Left lung (tissue), 4 donors: ENCODE measurements at regions not wholly inside any gene's neighbourhood (a gene's known extent, or its start where the extent isn't known, plus 50 kb on each side); places are given as distances from the start of the nearest gene placed in this dataset.

ENCODE experiments used
- ATAC-seq: fragments of 200-7000 bp; cut with Tn5 transposase; one replicate; pipeline ENCODE4 v1.9.1; 2020; ENCODE audit warnings: moderate library complexity
- DNase-seq, 4 donors: peaks; one replicate each; pipeline ENCODE4 v3.0.0-alpha.2; 2013 to 2020
- H3K27ac ChIP-seq, 2 donors: fragments of 200-600 bp; sonication (generic) in 1 of 2; one replicate each; pipeline versions ENCODE4 v1.5.0 to v1.8.0; 2020 to 2021
- H3K27me3 ChIP-seq, 2 donors: fragments of 200-600 bp; sonication (generic) in 1 of 2; one replicate each; pipeline versions ENCODE4 v1.5.0 to v1.8.0; 2020 to 2021
- H3K36me3 ChIP-seq, 2 donors: fragments of 200-600 bp; sonication (generic) in 1 of 2; one replicate each; pipeline versions ENCODE4 v1.5.0 to v1.8.0; 2020 to 2021
- H3K4me1 ChIP-seq, 2 donors: fragments of 200-600 bp; one replicate each; pipeline ENCODE4 v1.8.0; 2021
- H3K4me3 ChIP-seq, 2 donors: fragments of 200-600 bp; sonication (generic) in 1 of 2; one replicate each; pipeline versions ENCODE4 v1.5.0 to v1.8.0; 2020 to 2021; ENCODE audit warnings: mild to moderate bottlenecking in 1 of 2
- H3K9me3 ChIP-seq, 2 donors: fragments of 200-600 bp; sonication (generic) in 1 of 2; one replicate each; pipeline versions ENCODE4 v1.5.0 to v1.8.0; 2020 to 2021
- intact Hi-C, 2 donors: fragments of 100-400 bp; cut with DNase I; formaldehyde crosslinking; loops; one replicate each; pipeline versions ENCODE4 v1.11.2 to v1.14.2; 2022
- TF ChIP-seq, protein P1 (sequence below), 2 donors: fragments of 200-600 bp; sonication (generic) in 1 of 2; IDR thresholded peaks; one replicate each; pipeline versions ENCODE4 v1.5.0 to v1.8.0; 2021; ENCODE audit warnings: antibody characterized with exemption in 2 of 2
- donor health status: DM: no; HTN: yes; CAD: no.
- donor health status: DM: no; HTN: no; CAD: no.

DNA sequence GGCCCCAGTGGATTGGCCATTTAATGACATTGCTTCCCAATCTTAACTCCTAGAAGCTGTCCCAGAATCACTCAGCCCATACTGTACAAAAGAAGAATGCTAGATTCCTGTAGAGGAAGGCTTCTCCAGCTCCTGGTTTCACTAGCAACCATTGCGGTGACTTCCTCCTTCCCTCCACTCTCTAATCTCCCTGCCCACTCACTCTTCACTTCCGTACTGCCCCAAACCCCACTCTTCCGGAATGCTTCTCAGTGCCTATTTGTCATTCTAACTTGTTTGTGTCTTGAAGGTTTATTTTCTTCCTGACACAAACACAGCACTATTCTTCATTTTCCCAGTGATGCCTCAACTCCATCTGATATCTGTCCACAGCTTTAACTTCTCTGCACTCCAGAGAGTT, 97.1 kb upstream of the SPATA16 start:
- DNase-seq, result no peak
- no peaks in the 10 kb centered on the region for H3K36me3 ChIP-seq

DNA sequence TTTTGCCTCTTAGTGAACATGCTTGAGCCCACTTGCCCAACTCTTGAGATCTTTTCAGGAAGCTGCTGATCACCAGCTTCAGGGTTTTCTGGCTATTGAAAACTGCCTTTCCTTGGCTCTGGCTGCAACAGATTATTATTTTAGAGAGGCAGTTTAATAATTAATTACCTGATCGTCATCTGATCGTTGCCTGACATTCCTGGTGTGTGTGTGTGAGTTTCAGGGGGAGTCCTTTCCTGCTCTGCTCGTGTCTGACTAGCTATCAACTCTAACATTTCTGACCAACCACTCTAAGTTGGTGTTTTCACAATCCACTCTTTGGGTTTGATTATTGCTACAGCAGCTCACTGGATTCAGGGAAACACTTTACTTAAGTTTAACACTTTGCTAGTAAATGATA, 84.3 kb upstream of the SPATA16 start:
- intact Hi-C loops, result no loop called here
- Histone ChIP-seq H3K4me3 (no peak overlapping the region), H3K4me1 (no peaks in the 10 kb centered on the region), H3K9me3 (peaks cover 0 to 4% of the 10 kb centered on the region in 2 donors), H3K27me3 (no peaks in the 10 kb centered on the region), H3K36me3 (no peaks in the 10 kb centered on the region), H3K27ac (no peak overlapping the region)
- TF ChIP-seq, protein P1, sequence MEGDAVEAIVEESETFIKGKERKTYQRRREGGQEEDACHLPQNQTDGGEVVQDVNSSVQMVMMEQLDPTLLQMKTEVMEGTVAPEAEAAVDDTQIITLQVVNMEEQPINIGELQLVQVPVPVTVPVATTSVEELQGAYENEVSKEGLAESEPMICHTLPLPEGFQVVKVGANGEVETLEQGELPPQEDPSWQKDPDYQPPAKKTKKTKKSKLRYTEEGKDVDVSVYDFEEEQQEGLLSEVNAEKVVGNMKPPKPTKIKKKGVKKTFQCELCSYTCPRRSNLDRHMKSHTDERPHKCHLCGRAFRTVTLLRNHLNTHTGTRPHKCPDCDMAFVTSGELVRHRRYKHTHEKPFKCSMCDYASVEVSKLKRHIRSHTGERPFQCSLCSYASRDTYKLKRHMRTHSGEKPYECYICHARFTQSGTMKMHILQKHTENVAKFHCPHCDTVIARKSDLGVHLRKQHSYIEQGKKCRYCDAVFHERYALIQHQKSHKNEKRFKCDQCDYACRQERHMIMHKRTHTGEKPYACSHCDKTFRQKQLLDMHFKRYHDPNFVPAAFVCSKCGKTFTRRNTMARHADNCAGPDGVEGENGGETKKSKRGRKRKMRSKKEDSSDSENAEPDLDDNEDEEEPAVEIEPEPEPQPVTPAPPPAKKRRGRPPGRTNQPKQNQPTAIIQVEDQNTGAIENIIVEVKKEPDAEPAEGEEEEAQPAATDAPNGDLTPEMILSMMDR (IDR thresholded peaks at IDR 0.05), result no peak
- DNase-seq (no peak), ATAC-seq (no peak)

More for the DNA sequence above, 97.1 kb upstream of the SPATA16 start:
- Histone ChIP-seq H3K27me3 (no peaks in the 10 kb centered on the region), H3K4me1 (no peaks in the 10 kb centered on the region), H3K9me3 (no peaks in the 10 kb centered on the region), H3K27ac (no peak overlapping the region), H3K4me3 (no peak overlapping the region)
- TF ChIP-seq, protein P1 (IDR thresholded peaks at IDR 0.05), result no peak
- ATAC-seq, result no peak
- intact Hi-C loops, result no loop called here

DNA sequence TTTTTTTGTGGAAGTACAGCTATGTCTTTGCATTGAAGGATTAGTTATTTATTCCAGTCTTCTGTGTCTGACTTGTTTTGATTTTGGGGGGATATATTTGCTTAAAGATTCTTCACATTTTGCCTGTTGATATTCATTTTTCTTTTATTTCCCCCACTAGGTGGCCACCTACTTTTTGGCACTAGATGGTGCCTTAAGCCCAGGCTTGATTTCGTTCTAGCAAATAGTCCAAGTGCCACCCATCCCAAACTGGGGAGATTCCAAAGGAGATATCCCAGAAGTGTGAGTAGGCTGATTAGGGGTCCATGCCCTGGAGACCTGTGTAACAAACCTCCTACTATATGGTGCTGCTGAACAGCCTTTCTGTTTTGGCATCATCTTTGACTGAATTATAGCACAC, 80.0 kb upstream of the SPATA16 start:
- DNase-seq (no peak), ATAC-seq (no peak)
- intact Hi-C loops, result no loop called here
- no peak overlapping the region for H3K4me3 ChIP-seq
- no peaks in the 10 kb centered on the region for H3K27me3 ChIP-seq
- H3K9me3 ChIP-seq, result peaks cover 0 to 10% of the 10 kb centered on the region in 2 donors
- TF ChIP-seq, protein P1 (IDR thresholded peaks at IDR 0.05), result peak in 1 of 2 donors; percentile 11
- no peaks in the 10 kb centered on the region for H3K4me1 ChIP-seq
- no peak overlapping the region for H3K27ac ChIP-seq
- H3K36me3 ChIP-seq, result no peaks in the 10 kb centered on the region

DNA sequence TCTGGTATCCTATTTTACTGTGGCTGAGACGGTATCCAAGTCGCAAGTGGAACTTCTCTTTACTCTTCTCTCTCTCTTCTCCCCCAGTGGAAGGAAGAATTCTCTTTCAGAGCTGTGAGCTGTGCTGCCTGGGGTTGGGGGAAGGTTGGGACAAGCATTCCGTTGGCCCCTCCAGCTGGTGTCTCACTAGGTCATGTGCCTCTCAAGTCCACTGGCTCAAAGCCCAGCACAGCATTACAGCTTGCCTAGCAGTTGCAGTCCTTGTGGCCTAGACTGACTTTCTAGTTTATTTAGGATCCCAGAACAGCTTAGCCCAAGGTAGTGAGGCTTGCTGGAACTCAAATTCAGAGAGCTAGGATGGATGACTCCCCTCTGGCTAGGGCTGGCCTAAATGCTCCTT, 76.1 kb upstream of the SPATA16 start:
- Histone ChIP-seq H3K4me3 (no peak overlapping the region), H3K4me1 (no peaks in the 10 kb centered on the region), H3K27ac (no peak overlapping the region), H3K27me3 (no peaks in the 10 kb centered on the region), H3K9me3 (peaks cover 0 to 10% of the 10 kb centered on the region in 2 donors), H3K36me3 (no peaks in the 10 kb centered on the region)
- no peak for ATAC-seq
- peak in 1 of 4 donors; percentile 6 for DNase-seq
- intact Hi-C loops, result no loop called here
- TF ChIP-seq, protein P1 (IDR thresholded peaks at IDR 0.05), result no peak

DNA sequence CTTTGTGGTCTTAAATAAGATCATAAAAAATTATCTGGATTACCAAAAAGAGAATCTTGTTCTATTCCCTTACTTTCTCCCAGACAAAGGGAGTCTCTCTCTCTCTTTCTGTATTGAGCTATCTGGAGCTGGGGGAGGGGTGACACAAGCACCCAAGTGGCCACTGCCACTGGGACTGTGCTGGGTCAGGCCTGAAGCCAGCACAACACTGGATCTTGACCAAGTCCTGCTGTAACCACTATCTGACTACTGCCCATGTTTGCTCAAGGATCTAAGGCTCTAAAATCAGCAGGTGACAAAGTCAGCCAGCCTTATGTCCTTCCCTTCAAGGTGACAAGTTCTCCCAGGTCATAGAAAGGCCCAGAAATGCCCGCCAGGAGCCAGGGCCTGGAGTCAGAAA, 75.0 kb upstream of the SPATA16 start:
- Histone ChIP-seq H3K4me1 (no peaks in the 10 kb centered on the region), H3K36me3 (no peaks in the 10 kb centered on the region), H3K27ac (no peak overlapping the region), H3K27me3 (no peaks in the 10 kb centered on the region), H3K9me3 (peaks cover 0 to 9% of the 10 kb centered on the region in 2 donors), H3K4me3 (no peak overlapping the region)
- intact Hi-C loops, result no loop called here
- DNase-seq (no peak), ATAC-seq (no peak)
- TF ChIP-seq, protein P1 (IDR thresholded peaks at IDR 0.05), result no peak
